ENCODE measurements at regions not wholly inside any gene's neighbourhood (a gene's known extent, or its start where the extent isn't known, plus 50 kb on each side); places are given as distances from the start of the nearest gene placed in this dataset.

GRCh38 chr5:103357636-103358035, 99.1 kb downstream of the MACIR start:
- Histone ChIP-seq H3K9ac (ENCODE audit: low read depth, low read length) (no peak overlapping the region), H3K4me3 (ENCODE audit: insufficient read depth, low read depth, low read length) (no peak overlapping the region), H3K27ac (ENCODE audit: insufficient read depth, low read length) (no peak overlapping the region), H4K8ac (ENCODE audit: low read depth in 2 of 2, low read length in 2 of 2) (no peak overlapping the region), H2AFZ (replicated peaks; ENCODE audit: low read length, poor library complexity) (no peak overlapping the region), H4K91ac (ENCODE audit: insufficient read depth, low read depth, low read length) (no peak overlapping the region), H4K20me1 (ENCODE audit: insufficient read depth, low read length) (no peaks in the 10 kb centered on the region), H3K56ac (ENCODE audit: extremely low read depth, insufficient read depth, low read length) (no peak overlapping the region), H3K18ac (ENCODE audit: low read depth, low read length) (no peak overlapping the region), H2BK5ac (ENCODE audit: low read depth, low read length, poor library complexity, severe bottlenecking) (no peak overlapping the region), H3K23ac (ENCODE audit: low read depth, low read length) (no peak overlapping the region), H3K4me1 (ENCODE audit: control insufficient read depth, insufficient read depth, low read length) (no peaks in the 10 kb centered on the region; the same call in 1 of the 2 replicates), H4K5ac (ENCODE audit: low read depth, low read length) (no peak overlapping the region), H3K4me2 (ENCODE audit: low read depth, low read length) (no peak overlapping the region), H2AK5ac (ENCODE audit: low read depth, low read length) (no peak overlapping the region), H3K79me1 (ENCODE audit: low read depth in 1 of 2, low read length in 2 of 2) (no peaks in the 10 kb centered on the region), H2BK120ac (ENCODE audit: low read depth, low read length) (no peak overlapping the region), H2AK9ac (replicated peaks; ENCODE audit: low read depth, low read length, poor library complexity) (no peak overlapping the region), H2BK15ac (ENCODE audit: low read depth, low read length) (no peak overlapping the region), H3K36me3 (ENCODE audit: control insufficient read depth, insufficient read depth, low read length) (no peaks in the 10 kb centered on the region), H3K27me3 (ENCODE audit: control insufficient read depth, insufficient read depth, low read length) (no peaks in the 10 kb centered on the region), H3K4ac (ENCODE audit: low read depth, low read length) (no peak overlapping the region), H2BK20ac (ENCODE audit: low read depth, low read length) (no peak overlapping the region), H3K9me3 (ENCODE audit: control insufficient read depth, insufficient read depth, low read length) (no peaks in the 10 kb centered on the region), H3K9me1 (ENCODE audit: insufficient read depth, low read length) (no peaks in the 10 kb centered on the region), H3K14ac (replicated peaks; ENCODE audit: low read depth, low read length) (no peak overlapping the region)
- POLR2A ChIA-PET (ENCODE audit: unreplicated experiment): no interaction called here
- WGBS, 2 experiments (ENCODE audit: extremely low coverage in 2 of 2, insufficient read length in 1 of 2): no CpG with 5 or more reads among the region's 3 CpGs
- BruUV-seq (replicated peaks): no TSS peak
- no peak for DNase-seq
- in situ Hi-C loops (cut with MboI; ENCODE audit: low sequenced_read_pairs): no loop called here
- TF ChIP-seq FOS (IDR thresholded peaks at IDR 0.05; ENCODE audit: low read depth, low read length) (no peak), BHLHE40 (IDR thresholded peaks at IDR 0.05; ENCODE audit: low read depth, low read length) (no peak), RFX5 (IDR thresholded peaks at IDR 0.05; ENCODE audit: low read depth, low read length) (no peak), MXI1 (IDR thresholded peaks at IDR 0.05; ENCODE audit: borderline replicate concordance, low read depth, low read length) (no peak), RAD21 (IDR thresholded peaks at IDR 0.05; ENCODE audit: low read length) (no peak), SMC3 (IDR thresholded peaks at IDR 0.05; ENCODE audit: low read depth, low read length) (no peak)
- TF ChIP-seq, protein P1, sequence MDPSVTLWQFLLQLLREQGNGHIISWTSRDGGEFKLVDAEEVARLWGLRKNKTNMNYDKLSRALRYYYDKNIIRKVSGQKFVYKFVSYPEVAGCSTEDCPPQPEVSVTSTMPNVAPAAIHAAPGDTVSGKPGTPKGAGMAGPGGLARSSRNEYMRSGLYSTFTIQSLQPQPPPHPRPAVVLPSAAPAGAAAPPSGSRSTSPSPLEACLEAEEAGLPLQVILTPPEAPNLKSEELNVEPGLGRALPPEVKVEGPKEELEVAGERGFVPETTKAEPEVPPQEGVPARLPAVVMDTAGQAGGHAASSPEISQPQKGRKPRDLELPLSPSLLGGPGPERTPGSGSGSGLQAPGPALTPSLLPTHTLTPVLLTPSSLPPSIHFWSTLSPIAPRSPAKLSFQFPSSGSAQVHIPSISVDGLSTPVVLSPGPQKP (IDR thresholded peaks at IDR 0.05; ENCODE audit: borderline replicate concordance, low read depth, low read length): no peak
- TF ChIP-seq, protein P2, sequence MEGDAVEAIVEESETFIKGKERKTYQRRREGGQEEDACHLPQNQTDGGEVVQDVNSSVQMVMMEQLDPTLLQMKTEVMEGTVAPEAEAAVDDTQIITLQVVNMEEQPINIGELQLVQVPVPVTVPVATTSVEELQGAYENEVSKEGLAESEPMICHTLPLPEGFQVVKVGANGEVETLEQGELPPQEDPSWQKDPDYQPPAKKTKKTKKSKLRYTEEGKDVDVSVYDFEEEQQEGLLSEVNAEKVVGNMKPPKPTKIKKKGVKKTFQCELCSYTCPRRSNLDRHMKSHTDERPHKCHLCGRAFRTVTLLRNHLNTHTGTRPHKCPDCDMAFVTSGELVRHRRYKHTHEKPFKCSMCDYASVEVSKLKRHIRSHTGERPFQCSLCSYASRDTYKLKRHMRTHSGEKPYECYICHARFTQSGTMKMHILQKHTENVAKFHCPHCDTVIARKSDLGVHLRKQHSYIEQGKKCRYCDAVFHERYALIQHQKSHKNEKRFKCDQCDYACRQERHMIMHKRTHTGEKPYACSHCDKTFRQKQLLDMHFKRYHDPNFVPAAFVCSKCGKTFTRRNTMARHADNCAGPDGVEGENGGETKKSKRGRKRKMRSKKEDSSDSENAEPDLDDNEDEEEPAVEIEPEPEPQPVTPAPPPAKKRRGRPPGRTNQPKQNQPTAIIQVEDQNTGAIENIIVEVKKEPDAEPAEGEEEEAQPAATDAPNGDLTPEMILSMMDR (conservative IDR thresholded peaks at IDR 0.05; ENCODE audit: low read depth, low read length): no peak
- TF ChIP-seq, protein P3, sequence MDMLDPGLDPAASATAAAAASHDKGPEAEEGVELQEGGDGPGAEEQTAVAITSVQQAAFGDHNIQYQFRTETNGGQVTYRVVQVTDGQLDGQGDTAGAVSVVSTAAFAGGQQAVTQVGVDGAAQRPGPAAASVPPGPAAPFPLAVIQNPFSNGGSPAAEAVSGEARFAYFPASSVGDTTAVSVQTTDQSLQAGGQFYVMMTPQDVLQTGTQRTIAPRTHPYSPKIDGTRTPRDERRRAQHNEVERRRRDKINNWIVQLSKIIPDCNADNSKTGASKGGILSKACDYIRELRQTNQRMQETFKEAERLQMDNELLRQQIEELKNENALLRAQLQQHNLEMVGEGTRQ (IDR thresholded peaks at IDR 0.05; ENCODE audit: low read depth, low read length): no peak
- intact Hi-C loops (cut with micrococcal nuclease): no loop called here
- no peak for ATAC-seq (ENCODE audit: low read depth)
- CTCF ChIA-PET: interaction anchor here (1.1 kb wide), 1 partner anchor 22 kb away, joined by 4 read pairs; no protein-coding TSS in a partner anchor
- dilution Hi-C loops (cut with HindIII; ENCODE audit: low sequenced_read_pairs, unreplicated experiment): no loop called here
